ENCODE measurements at regions not wholly inside any gene's neighbourhood (a gene's known extent, or its start where the extent isn't known, plus 50 kb on each side); places are given as distances from the start of the nearest gene placed in this dataset.

GRCh38 chr3:101945980-101946379 lies 96.7 kb downstream of the NFKBIZ start:
- Histone ChIP-seq H3K27ac (no peak overlapping the region), H3K4me3 (no peak overlapping the region)
- no peak for DNase-seq

GRCh38 chr3:101946906-101947305 lies 97.6 kb downstream of the NFKBIZ start:
- Histone ChIP-seq H3K4me1 (no peaks in the 10 kb centered on the region), H3K9me3 (no peaks in the 10 kb centered on the region), H3K36me3 (no peaks in the 10 kb centered on the region), H3K27me3 (no peaks in the 10 kb centered on the region), H3K4me3 (no peak overlapping the region), H3K27ac (no peak overlapping the region)
- TF ChIP-seq POLR2A (IDR thresholded peaks at IDR 0.05) = no peak
- no peak for TF ChIP-seq CTCF (IDR thresholded peaks at IDR 0.05)
- DNase-seq = no peak

More at GRCh38 chr3:101945980-101946379, 96.7 kb downstream of the NFKBIZ start:
- no peaks in the 10 kb centered on the region for H3K9me3 ChIP-seq
- no peaks in the 10 kb centered on the region for H3K36me3 ChIP-seq
- TF ChIP-seq POLR2A (IDR thresholded peaks at IDR 0.05) (no peak), CTCF (IDR thresholded peaks at IDR 0.05) (no peak)
- peaks cover 0 to 2% (median 0%) of the 10 kb centered on the region in 4 donors for H3K4me1 ChIP-seq
- no peaks in the 10 kb centered on the region for H3K27me3 ChIP-seq

GRCh38 chr3:101950510-101950909 lies 101.2 kb downstream of the NFKBIZ start:
- H3K4me3 ChIP-seq = no peak overlapping the region
- H3K27me3 ChIP-seq = no peaks in the 10 kb centered on the region
- no peaks in the 10 kb centered on the region for H3K4me1 ChIP-seq
- no peak for TF ChIP-seq CTCF (IDR thresholded peaks at IDR 0.05)
- TF ChIP-seq POLR2A (IDR thresholded peaks at IDR 0.05) = no peak
- no peaks in the 10 kb centered on the region for H3K36me3 ChIP-seq
- H3K27ac ChIP-seq = no peak overlapping the region
- no peaks in the 10 kb centered on the region for H3K9me3 ChIP-seq
- DNase-seq = no peak

GRCh38 chr3:101950985-101951733 lies 101.8 kb downstream of the NFKBIZ start:
- TF ChIP-seq CTCF (IDR thresholded peaks at IDR 0.05) = no peak
- TF ChIP-seq POLR2A (IDR thresholded peaks at IDR 0.05) = no peak
- no peak for DNase-seq
- H3K27me3 ChIP-seq = no peaks in the 10 kb centered on the region
- H3K27ac ChIP-seq = no peak overlapping the region
- H3K9me3 ChIP-seq = no peaks in the 10 kb centered on the region
- no peak overlapping the region for H3K4me3 ChIP-seq
- H3K36me3 ChIP-seq = no peaks in the 10 kb centered on the region
- H3K4me1 ChIP-seq = no peaks in the 10 kb centered on the region

- Histone ChIP-seq H3K27ac (no peak overlapping the region), H3K27me3 (no peaks in the 10 kb centered on the region), H3K4me3 (no peak overlapping the region), H3K36me3 (no peaks in the 10 kb centered on the region), H3K4me1 (no peaks in the 10 kb centered on the region), H3K9me3 (no peaks in the 10 kb centered on the region)
- no peak for TF ChIP-seq POLR2A (IDR thresholded peaks at IDR 0.05)
- TF ChIP-seq CTCF (IDR thresholded peaks at IDR 0.05) = no peak
- no peak for DNase-seq
Observed at GRCh38 chr3:101954361-101954760, 105.0 kb downstream of the NFKBIZ start.

Measured in Peyer's patch (tissue), 4 donors.